Activated CD4-positive, alpha-beta T cell treated with anti-CD3 and anti-CD28 coated beads, Interleukin-2, amount 50 U/mL, for 48 hours (primary cell): ENCODE measurements at regions not wholly inside any gene's neighbourhood (a gene's known extent, or its start where the extent isn't known, plus 50 kb on each side); places are given as distances from the start of the nearest gene placed in this dataset.

Source experiments
- DNase-seq, 2 experiments: peaks; one replicate each; pipeline ENCODE4 v3.0.0-alpha.2; 2020

- no peak for DNase-seq
Observed at GRCh38 chr15:92305343-92305742, 88.3 kb upstream of the ST8SIA2 start.

- no peak for DNase-seq
Observed at GRCh38 chr15:92306663-92307062, 87.0 kb upstream of the ST8SIA2 start.

- DNase-seq = no peak
Observed at GRCh38 chr15:92315144-92315543, 78.5 kb upstream of the ST8SIA2 start.

- DNase-seq = no peak
Observed at GRCh38 chr15:92315595-92316211, 78.0 kb upstream of the ST8SIA2 start.

GRCh38 chr15:92316586-92317295, 76.9 kb upstream of the ST8SIA2 start:
- no peak for DNase-seq

GRCh38 chr15:92320012-92320699, 73.5 kb upstream of the ST8SIA2 start:
- no peak for DNase-seq

GRCh38 chr15:92322566-92323355, 70.9 kb upstream of the ST8SIA2 start:
- no peak for DNase-seq

GRCh38 chr15:92323525-92323924, 70.2 kb upstream of the ST8SIA2 start:
- DNase-seq = no peak

- no peak for DNase-seq
Observed at GRCh38 chr15:92324101-92324963, 69.3 kb upstream of the ST8SIA2 start.

GRCh38 chr15:92326236-92326635, 67.4 kb upstream of the ST8SIA2 start:
- no peak for DNase-seq

GRCh38 chr15:92327033-92327432, 66.6 kb upstream of the ST8SIA2 start:
- no peak for DNase-seq

- DNase-seq = no peak
Observed at GRCh38 chr15:92328207-92328606, 65.5 kb upstream of the ST8SIA2 start.

- no peak for DNase-seq
Observed at GRCh38 chr15:92332125-92332899, 61.4 kb upstream of the ST8SIA2 start.

GRCh38 chr15:92333709-92334108, 60.0 kb upstream of the ST8SIA2 start:
- no peak for DNase-seq

- no peak for DNase-seq
Observed at GRCh38 chr15:92336419-92336987, 57.2 kb upstream of the ST8SIA2 start.

- no peak for DNase-seq
Observed at GRCh38 chr15:92339361-92339760, 54.3 kb upstream of the ST8SIA2 start.
